Superior temporal gyrus (tissue), 1 donor: ENCODE measurements at regions not wholly inside any gene's neighbourhood (a gene's known extent, or its start where the extent isn't known, plus 50 kb on each side); places are given as distances from the start of the nearest gene placed in this dataset.

ENCODE experiments used
- DNase-seq: peaks from one replicate; pipeline ENCODE4 v3.0.0-alpha.2; 2016; ENCODE audit errors: extremely low spot score

DNA sequence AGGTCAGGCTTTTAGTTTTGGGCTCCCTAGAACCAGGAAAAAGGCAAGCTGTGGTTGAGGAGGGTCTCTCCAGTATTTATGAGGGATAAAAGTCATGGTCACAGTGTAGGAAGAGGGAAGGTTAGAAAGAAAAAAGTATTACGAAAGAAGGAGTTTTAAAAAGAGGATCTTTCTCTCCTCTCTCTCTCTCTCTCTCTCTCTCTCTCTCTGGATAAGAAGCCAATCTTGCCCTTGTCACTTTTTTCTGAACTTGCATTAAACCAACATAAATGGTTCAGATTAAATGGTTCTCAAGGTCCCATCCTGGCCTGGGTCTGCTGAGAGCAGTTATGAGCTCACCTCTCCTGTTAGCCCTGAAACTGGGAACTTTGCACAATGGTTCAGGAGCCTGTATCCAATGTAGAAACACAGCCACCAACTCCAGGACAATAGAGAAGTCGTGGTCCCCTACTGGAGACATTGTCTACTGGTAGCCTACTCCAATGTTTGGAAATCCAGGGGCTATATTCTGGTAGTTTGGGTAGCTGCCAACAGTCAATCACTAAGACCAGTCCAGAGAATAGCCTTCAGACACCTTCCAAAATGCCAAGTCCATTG is 131.9 kb downstream of the DAD1 start:
- no peak for DNase-seq

- no peak for DNase-seq
These were observed 132.6 kb downstream of the DAD1 start for GRCh38 chr14:22456421-22456820.

GRCh38 chr14:22452330-22452729 is 136.7 kb downstream of the DAD1 start:
- DNase-seq: no peak

DNA sequence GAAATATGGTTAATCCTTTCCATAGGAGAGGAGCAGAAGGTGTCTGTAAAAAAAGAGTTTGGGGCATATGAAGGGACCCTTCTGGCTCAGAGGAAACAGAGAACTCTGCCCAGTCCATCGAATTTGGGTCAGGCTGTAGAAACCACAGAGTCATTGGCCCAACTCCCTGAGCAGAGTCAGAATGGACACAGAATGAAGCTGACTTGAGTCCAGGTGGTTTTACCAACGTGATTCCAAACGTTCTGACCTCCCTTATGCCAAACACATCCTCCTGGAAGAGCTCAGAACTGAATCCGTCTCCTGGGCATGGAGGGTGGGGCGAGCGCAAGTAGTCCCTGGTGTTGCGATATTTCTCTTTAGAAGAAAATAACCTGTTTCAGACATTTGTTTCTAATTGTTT is 138.8 kb downstream of the DAD1 start:
- DNase-seq: no peak

DNA sequence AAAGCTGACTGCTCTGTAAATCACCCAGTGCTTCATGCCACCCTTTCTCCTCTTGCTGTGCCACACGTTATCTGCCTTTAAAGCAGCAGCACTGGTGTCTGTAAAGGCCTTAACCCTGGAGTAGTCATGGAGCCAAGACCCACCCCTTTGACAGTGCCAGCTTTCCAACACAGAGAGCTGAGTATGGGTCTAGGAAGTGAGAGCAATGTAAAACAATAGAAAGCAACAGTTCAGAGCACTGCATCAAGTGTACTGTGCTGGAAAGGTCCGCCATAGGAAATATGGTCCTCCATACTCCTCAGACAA is 139.5 kb downstream of the DAD1 start:
- no peak for DNase-seq

DNA sequence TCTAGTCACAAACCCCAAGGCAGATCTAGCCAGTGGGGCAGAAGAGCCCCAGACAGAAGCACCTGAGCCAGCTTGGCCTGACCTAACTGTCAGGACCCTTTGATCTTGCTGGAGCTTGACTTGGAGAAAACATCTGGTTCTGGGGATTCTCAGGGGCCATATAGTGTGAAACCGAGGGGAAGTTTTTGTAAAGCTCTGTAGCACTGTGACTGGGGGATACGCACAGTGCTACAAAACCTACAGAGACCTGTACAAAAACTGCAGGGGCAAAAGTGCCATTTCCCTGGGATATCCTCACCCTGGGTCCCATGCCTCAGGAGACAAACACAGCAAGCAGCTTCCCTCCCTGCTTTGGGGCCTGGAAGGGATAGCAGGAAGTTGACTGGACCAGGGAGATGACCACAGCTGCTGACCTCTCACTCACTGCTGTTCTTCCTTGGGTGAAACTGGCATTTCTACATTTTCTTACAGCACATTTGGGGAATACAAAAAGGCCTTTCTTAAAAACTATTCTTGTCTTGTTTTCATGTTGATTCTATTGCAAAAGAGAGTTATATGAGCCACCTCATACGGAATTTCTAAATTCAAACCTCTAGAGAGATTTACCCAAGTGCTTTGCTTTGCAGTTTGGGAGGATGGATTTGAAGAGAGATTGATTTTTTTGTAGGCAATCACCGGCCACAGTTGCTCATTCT is 140.0 kb downstream of the DAD1 start:
- no peak for DNase-seq

DNA sequence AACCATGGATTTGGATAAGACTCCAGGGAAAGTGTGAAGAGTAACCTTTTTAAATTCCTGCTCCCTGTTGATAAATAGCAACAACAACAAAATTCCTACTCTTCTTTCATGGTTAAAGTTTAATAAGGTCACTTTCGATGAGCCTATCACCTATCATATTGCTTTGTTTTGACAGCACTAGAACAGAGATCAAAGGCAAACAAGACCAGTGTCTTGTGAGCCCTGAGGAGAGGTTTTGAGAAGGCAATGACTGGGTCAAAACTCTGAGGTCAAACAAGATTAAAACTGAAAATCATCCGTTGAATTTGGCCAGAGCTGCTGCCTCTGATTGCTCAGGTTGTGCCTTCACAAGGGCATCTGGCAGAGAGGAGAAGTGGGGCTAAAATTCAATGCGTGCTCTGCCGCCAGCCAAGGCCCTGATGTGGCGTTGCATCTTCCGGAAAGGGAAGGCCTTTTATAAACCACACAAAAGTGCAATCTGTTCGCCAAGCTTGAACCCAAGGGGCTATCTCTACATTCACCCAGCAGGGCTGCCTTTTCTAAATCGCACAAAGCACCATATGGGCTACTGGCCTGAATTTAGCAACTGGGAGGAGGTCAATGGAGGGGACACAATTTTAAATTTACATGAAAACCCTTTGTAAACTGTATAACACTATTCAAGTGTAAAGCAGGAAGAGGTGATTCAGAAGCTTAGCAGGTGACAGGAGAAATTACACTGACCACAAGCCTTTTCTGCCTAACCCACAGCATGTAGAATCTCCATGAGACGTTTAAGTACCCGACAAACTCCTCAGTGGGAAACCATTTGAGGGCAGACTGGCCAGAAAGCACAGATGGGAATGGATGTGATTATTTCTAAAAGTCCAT is 140.8 kb downstream of the DAD1 start:
- DNase-seq: no peak

- no peak for DNase-seq
These were observed 150.3 kb downstream of the DAD1 start for GRCh38 chr14:22438742-22439141.

GRCh38 chr14:22434901-22435550 is 154.0 kb downstream of the DAD1 start:
- no peak for DNase-seq

DNA sequence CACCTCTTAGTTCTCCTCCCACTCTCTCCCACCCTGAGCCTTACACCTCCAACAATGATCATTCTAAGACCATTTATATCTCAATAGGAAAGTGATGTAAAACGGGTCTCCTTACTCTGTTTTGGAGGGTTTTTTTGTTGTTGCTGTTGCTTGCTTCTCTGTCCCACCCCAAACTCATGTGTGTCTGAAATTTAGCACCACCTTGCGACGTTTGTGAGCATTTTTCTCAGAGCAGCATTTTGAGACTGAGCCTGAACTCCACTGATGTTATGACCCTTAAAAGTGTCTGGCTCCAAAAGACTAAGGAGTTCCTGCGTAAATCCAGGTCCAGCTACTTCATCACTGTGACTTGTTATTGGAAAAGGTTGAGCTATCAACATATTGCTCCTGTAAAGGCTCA is 155.0 kb downstream of the DAD1 start:
- DNase-seq: no peak

- DNase-seq: no peak
These were observed 156.0 kb downstream of the DAD1 start for GRCh38 chr14:22433069-22433468.

DNA sequence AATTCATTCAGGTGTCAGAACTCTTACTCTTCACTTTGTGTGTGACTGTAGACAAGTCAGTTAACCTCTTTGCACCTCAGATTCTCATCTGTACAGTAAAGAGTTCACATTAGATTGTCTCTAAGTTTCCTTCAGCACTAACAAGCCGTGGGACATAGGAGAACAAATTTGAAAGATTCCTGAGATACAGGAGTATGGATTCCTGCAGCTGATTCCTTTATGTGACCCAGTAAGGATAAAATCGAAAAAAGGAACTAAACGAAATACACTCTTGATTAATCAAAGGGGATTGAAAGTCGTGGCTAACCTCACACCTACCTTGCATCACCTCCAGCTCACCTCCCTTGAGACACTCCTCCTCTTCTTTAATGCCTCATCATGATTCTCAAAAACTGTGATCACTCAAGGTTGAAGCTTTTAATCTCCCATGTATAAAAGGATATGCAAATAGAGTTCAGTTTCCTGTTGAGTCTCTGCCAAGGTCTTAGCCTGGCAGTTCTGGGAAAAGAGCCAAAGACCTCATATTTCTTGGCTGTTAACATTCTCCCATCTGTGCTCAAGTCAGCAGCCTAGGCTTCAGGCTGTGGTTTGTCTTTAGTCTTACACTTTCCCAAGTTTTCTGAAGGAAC is 156.6 kb downstream of the DAD1 start:
- DNase-seq: peak; percentile 74

DNA sequence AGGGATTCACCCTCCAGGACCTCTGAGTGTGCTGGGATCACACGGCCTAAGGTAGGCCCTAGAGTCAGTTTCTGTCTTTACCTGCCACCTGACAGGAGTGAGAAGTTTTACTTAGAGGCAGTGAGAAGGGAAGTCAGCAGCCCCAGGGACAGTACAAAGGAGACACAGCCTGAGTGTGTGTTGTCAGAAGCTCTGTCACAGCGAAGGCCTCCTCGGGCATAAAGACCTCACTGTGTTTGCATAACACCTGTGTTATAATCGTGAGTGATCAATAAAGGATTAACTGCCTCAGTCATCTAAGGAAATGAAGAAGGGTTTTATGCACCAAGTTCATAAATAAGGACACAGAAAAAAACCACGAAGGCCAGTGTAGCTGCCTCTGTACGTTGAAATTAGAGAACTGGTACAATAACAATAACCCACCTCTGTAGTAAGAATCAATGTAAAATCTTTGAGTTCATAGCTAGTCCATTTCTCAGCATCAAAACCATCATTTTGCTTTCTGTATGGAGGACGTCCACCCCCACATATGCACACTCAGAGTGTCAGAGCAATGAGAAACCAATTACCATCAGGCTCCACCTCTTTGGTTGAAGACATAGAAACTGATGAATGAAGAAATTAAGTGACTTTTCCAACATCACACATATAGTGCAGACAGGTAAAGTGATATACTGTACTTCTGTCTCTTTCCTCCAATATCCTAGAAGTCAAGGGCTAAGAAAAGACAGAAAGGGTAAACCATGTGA is 159.3 kb downstream of the DAD1 start:
- DNase-seq: no peak

DNA sequence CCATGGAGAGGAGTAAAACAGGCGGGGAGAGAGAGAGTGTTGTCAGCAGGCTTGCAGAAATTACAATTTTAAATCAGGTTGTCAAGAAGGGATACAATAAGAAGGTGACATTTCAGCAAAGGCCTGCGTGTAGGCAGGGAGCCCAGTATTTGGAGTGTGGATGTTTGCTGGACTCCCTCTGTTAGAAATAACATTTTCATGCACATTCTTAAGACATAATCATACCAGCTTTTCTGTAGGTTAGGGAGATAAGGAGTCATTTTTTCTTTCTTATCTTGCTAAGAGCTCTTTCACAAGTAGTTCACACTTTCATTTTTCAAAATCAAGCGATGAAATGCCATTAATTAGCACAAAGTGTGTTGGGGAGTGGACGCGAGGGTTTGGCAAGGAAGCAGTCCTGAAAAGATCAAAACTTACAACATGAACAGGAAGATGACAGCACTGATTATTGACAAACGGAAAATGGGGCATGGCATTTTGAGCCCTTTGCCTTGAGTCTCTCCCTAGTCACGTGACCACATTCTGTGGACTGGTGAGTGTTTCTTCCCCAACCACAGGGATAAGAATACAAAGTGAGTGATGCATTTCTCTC is 160.2 kb downstream of the DAD1 start:
- DNase-seq: peak; percentile 19

DNA sequence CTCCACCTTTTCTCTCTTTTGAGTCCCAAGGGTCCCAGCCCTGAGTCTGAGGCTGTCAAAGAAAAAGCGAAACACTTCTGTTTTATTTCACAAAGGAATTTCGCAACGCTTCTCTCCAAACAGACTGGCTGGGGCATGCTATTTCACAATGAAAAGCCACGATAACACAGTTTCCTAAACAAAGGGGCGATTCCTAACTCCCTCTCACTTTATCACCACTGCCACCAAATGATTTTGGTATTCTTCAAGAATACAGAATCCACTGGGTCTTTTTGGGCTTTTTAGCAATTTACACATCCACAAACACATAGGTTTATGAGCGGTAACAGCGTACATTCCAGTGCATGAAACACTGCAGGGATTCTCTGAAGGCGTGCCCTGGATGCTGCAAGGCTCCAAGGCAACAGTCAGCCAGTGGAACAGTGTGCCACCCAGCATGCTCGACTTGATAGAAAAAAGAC is 161.2 kb downstream of the DAD1 start:
- peak; percentile 51 for DNase-seq

DNA sequence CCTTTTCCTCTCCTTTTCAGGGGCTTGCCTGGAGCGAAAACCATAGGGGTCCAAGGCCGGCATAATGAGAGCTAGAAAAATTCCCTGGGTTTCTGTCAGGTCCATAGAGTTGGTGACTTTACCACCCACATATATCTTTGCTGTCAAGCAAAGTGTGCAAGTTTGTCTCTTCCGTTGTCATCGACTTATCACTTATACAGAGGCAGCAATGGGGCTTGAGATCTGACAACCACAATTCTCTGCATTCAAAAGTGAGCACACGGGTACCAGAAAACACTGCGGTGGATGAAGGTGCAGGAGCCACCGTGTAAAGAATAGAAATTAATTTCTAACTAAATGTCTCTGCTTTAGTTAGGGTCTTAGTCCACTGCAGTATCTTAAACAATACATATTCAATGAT is 162.3 kb downstream of the DAD1 start:
- no peak for DNase-seq

GRCh38 chr14:22423958-22424357 is 165.1 kb downstream of the DAD1 start:
- DNase-seq: no peak

- no peak for DNase-seq
These were observed 166.8 kb downstream of the DAD1 start for GRCh38 chr14:22422238-22422637.

GRCh38 chr14:22420598-22421186 is 168.3 kb downstream of the DAD1 start:
- DNase-seq: no peak

DNA sequence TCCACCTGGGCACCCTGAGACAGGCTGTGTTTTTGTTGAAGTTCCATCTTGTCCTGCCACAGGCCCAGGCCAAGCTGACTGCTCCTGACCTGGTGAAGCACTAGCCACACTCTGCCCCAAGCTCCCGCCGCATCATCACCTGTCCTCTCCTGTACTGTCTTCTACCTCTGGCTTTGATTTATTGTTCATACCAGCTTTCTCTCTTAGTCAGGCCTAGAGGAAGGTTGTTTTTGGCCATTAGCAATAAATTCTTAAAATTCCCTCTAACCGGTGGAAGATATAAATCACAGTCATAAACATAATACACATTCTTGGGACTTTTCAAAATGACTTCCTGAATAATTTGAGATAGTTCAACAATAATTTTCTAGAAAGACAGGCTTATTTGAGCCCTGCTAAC is 169.4 kb downstream of the DAD1 start:
- no peak for DNase-seq
